Activated CD8-positive, alpha-beta memory T cell treated with anti-CD3 and anti-CD28 coated beads for 24 hours (primary cell): ENCODE measurements at regions not wholly inside any gene's neighbourhood (a gene's known extent, or its start where the extent isn't known, plus 50 kb on each side); places are given as distances from the start of the nearest gene placed in this dataset.
A peak's percentile ranks its signal among the peaks of the same experiment; 100 is the strongest.
"Not testable (repeated sequence)": the region's sequence is repeated elsewhere in the genome, so short reads cannot be mapped to it uniquely, and the experiment has no call there.

Experiments used
- DNase-seq: peaks from one replicate; pipeline ENCODE4 v3.0.0-alpha.2; 2020

DNA sequence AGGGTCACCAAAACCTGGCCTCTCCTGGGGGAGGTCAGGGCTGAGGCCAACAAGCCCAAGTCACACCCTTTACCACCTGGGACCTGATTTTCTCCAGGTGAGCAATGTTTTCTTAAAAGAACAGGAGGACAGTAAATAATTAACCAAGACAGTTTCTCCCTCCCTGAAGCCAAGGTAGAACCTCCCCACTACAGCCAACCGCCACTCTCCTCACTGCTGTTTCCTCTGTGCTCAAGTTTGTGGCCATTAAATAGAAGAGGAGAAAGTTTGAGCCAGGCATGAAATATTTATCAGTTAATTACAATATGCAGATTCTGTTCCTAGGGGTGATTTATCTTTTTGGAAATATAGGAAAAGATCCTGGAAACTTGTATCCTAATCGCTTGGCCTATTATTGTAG lies 150.6 kb upstream of the ANKRD20A1 start:
- not testable (repeated sequence) for DNase-seq

DNA sequence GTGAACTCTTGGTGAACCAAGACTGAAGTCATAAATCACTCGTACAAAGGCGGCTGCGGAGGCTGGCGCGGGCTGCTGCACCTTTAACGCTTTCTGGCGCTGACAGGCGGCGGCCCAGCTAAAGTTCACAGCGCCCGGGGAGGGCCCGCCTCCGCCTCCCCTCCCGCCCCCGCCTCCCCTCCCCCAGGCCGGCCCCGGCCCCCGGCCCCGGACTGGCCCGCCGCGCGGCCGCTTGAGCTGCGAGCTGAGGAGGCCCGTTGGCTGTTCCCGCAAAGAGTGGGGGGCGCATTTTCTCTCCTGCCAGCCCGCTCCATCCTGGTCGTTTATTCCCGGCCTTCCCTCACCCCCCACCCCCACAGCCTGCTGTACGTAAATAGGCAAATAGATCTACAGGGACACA lies 147.3 kb upstream of the ANKRD20A1 start:
- not testable (repeated sequence) for DNase-seq

DNA sequence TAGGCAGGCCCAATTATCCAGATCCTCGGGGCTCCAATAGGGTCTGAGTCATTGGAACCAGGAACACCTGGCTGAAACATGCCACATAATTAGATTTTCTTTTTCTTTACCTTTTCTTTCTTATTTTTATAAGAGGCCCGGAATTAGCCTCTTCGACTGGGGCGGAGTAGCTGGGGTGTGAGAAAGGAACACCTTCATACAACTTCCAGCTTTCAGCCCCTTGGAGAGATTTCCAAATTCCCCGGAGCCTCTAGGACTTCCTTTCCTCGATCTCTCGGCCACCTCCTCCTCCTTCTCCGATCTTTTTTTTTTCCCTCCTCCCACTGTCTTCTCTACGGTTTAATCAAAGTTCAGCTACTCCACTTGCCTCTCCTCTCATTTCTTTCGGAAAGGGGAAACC lies 146.8 kb upstream of the ANKRD20A1 start:
- DNase-seq = peak; percentile 35

DNA sequence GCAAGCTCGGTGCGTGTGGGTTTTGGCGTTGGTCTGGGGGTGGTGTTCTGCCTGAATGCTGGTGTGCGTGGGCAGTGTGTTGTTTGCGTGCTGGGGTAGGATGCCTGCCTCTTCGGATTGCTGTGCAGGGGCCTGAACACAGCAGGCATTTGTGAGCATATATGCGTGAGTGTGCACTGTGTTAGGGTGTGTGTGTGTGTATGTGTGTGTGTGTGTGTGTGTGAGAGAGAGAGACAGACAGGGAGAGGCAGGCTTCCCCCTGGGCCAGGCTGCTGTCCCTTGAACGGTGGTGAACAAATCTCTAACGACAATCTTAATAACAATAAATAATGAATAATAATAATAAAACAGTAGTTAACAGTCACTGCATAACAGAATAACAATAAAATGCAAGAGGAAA lies 145.8 kb upstream of the ANKRD20A1 start:
- peak; percentile 40 for DNase-seq

DNA sequence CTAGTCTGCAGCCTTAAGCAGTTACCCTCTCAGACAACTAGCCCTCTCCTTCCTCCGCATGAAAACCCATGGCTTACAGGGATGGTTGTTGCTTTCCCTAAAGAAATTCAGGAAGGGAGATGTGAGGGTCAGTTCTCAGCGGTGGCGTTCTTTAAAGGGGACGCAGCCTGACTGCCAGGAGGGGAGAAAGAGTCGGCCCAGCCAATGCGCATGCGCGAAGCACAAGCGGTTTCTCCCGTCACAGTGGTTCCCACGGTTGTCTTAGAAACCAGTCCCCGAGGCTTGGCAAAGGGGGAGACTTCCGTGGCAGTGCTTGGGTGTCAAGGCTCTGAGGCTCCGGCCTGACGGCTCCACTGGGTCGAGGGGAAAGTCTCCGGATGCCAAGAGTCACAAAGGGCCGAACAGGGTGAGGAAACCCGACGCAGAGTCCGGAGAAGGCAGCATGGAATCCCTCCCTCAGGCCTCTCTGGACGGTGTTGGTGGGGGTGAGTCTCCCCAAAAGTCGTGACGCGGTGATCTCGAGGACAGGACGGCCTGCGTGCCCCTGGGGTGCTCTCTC lies 140.8 kb upstream of the ANKRD20A1 start:
- peak; percentile 55 for DNase-seq

DNA sequence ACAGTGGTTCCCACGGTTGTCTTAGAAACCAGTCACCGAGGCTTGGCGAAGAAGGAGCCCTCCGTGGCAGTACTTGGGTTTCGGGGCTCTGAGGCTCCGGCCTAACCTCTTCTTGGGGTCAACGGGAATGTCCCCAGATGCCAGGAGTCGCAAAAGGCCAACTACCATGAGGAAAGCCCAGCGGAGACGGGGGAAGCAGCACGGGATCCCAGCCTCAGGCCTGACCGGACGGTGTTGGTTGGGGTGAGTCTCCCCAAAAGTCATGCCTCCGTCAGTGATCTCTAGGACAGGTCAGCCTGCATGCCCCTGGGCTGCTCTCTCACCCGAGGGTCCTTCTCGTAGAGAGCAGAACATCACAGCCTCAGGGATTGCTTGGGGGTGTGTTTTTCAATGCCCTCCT lies 138.2 kb upstream of the ANKRD20A1 start:
- peak; percentile 51 for DNase-seq

DNA sequence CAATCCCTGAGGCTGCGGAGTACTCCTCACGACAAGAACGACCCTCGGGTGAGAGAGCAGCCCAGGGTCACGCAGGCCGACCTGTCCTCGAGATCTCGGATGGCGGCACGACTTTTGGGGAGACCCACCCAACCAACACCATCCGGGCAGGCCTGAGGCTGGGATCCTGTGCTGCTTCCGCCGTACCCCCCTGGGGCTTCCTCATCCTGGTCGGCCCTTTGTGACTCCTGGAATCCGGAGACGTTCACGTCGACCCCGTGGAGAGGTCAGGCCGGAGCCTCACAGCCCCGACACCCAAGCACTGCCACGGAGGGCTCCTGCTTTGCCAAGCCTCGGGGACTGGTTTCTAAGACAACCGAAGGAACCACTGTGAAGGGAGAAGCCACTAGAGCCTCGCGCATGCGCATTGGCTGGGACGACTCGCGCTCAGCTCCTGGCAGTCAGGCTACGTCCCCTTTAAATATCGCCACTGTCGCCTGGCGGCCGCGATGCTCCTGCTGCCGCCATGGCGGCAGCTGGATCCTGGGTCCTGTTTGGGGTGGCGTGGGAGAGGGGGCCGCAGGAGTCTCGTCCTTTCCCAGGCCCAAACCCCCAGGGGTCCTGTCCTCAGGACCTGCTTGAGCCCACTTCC lies 136.2 kb upstream of the ANKRD20A1 start:
- not testable (repeated sequence) for DNase-seq

DNA sequence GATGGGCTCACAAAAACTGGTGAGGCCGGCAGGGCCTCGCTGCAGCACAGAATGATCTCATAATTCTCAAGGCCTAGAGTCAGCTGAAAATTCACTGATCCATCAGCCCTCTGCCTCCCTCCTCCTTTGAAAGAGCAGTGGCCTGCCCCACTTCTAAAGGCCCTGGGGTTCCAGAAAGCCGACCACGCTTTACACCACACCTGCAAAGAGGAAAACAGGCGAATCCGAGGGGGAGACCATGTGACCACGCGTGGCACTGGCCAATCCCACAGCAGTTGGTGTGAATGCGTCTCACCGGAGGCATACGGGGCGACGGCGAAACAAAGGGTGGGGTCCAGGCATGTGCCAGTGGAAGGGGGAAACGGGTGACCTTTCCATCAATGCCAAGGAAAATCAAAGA lies 135.5 kb upstream of the ANKRD20A1 start:
- peak; percentile 67 for DNase-seq

DNA sequence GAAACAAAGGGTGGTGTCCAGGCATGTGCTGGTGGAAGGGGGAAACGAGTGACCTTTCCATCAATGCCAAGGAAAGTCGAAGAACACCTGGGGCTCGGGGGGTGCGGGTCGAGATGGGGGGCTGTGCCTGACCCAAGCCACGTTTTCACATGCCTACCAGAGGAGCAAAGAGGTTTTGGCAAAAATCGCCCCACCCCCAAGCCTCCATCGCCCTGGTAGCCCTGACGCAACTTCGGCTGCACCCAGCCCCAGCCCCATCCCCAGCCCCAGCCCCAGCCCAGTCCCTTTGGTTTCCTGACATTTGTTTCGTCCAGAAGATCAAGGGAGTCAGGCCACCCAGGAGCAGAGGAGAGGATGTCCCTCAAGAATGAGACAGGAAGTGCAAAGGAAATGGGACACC lies 133.8 kb upstream of the ANKRD20A1 start:
- peak; percentile 63 for DNase-seq

DNA sequence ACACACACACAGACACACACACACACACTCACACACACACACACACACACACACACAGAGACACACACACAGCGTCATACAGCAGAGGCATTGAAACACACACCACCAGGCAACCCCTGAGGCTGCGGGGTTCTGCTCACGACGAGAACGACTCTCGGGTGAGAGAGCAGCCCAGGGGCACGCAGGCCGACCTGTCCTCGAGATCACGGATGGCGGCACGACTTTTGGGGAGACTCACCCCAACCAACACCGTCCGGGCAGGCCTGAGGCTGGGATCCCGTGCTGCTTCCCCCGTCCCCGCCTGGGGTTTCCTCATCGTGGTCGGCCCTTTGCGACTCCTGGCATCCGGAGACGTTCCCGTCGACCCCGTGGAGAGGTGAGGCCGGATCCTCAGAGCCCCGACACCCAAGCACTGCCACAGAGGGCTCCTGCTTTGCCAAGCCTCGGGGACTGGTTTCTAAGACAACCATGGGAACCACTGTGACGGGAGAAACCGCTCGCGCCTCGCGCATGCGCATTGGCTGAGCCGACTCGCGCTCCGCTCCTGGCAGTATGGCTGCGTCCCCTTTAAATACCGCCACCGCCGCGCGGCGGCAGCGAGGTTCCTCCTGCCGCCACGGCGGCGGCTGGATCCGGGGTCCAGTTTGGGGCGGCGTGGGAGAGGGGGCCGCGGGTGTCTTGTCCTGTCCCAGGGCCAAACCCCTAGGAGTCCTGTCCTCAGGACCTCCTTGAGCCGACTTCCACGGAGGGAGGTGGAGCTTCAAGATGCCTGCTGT lies 132.3 kb upstream of the ANKRD20A1 start:
- peak; percentile 59 for DNase-seq

DNA sequence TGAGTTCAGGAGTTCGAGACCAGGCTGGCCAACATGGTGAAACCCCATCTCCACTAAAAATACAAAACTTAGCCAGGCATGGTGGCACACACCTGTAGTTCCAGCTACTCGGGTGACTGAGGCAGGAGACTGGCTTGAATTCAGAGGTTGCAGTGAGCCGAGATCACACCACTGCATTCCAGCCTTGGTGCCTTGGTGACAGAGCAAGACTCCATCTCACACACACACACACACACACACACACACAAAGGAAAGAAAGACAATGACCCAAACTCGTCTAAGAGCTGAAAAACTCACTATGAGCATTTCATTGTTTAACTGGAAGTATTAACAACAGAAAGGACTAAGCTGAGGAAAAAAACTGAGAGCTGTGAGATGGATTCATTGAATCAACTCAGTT lies 95.6 kb upstream of the ANKRD20A1 start:
- DNase-seq = not testable (repeated sequence)

DNA sequence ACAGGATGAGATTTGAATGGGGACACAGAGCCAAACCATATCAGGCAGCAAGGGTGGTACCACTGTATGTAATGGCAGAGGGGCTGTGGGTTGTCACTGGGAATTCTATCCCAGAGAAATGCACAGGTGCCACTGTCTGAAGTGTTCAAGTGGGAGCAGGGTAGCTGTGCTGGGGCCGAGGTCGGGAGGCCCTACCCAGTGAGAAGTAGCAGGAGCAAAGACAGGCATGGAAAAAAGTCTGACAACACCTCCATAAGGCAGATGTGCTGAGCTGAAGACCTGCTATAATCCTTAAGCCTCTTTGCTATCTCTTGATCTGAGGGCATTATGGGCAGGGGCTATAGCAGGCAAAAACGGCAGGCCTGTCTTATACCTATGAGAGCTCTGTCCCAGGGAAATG lies 86.9 kb upstream of the ANKRD20A1 start:
- DNase-seq = not testable (repeated sequence)

DNA sequence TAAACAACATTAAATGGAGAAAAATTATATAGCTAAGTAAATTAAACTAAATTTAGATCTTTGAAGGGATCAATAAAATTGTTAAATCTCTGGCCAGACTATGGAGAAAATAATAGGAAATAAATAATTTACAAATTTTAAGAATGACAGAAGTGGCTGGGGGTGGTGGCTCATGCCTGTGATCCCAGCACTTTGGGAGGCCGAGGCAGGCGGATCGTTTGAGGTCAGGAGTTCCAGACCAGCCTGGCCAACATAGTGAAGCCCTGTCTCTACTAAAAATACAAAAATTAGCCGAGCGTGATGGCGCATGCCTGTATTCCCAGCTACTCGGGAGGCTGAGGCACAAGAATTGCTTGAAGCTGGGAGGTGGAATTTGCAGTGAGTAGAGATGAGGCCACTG lies 58.6 kb upstream of the ANKRD20A1 start:
- DNase-seq = peak; percentile 52
